ENCODE measurements at regions not wholly inside any gene's neighbourhood (a gene's known extent, or its start where the extent isn't known, plus 50 kb on each side); places are given as distances from the start of the nearest gene placed in this dataset.

GRCh38 chr2:133721118-133721517 is 152.9 kb upstream of the NCKAP5 start:
- TF ChIP-seq CTCF (IDR thresholded peaks at IDR 0.05) (no peak), ZFX (IDR thresholded peaks at IDR 0.05; ENCODE audit: borderline replicate concordance) (no peak)

Data from 22Rv1 (cell line).